ENCODE measurements at regions not wholly inside any gene's neighbourhood (a gene's known extent, or its start where the extent isn't known, plus 50 kb on each side); places are given as distances from the start of the nearest gene placed in this dataset.

DNA sequence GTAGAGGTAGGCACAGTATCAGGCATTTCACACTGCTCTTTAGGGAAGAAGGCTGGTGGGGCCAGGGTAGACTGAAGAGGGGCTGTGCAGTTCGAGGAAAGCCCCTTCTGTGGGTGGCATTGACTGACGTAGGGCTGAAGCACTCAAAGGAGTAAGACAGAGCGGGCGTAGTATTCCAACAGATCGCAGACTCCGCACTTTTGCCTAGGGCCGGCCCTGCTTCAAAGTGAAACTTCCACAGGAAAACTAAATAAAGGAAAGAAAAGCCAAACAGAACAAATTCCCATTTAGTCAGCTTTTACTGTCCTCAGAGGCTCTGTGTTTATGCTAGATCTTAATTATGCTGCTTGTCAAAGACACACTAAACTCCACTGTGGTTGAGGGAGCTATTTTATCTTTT is 493.0 kb upstream of the WWC1 start:
- TF ChIP-seq, protein P1, sequence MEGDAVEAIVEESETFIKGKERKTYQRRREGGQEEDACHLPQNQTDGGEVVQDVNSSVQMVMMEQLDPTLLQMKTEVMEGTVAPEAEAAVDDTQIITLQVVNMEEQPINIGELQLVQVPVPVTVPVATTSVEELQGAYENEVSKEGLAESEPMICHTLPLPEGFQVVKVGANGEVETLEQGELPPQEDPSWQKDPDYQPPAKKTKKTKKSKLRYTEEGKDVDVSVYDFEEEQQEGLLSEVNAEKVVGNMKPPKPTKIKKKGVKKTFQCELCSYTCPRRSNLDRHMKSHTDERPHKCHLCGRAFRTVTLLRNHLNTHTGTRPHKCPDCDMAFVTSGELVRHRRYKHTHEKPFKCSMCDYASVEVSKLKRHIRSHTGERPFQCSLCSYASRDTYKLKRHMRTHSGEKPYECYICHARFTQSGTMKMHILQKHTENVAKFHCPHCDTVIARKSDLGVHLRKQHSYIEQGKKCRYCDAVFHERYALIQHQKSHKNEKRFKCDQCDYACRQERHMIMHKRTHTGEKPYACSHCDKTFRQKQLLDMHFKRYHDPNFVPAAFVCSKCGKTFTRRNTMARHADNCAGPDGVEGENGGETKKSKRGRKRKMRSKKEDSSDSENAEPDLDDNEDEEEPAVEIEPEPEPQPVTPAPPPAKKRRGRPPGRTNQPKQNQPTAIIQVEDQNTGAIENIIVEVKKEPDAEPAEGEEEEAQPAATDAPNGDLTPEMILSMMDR (IDR thresholded peaks at IDR 0.05; ENCODE audit: low read depth, low read length) = no peak
- no peak for TF ChIP-seq POLR2A (IDR thresholded peaks at IDR 0.05; ENCODE audit: extremely low read depth, insufficient read length)
- TF ChIP-seq, protein P2, sequence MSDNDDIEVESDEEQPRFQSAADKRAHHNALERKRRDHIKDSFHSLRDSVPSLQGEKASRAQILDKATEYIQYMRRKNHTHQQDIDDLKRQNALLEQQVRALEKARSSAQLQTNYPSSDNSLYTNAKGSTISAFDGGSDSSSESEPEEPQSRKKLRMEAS (IDR thresholded peaks at IDR 0.05; ENCODE audit: low read depth, low read length) = no peak

Measured in NB4 (cell line).